Activated CD8-positive, alpha-beta memory T cell treated with anti-CD3 and anti-CD28 coated beads, Interleukin-2, amount 50 U/mL, for 4 hours (primary cell): ENCODE measurements at regions not wholly inside any gene's neighbourhood (a gene's known extent, or its start where the extent isn't known, plus 50 kb on each side); places are given as distances from the start of the nearest gene placed in this dataset.

Source experiments
- DNase-seq: peaks from one replicate; pipeline ENCODE4 v3.0.0-alpha.2; 2020

- no peak for DNase-seq
Measured at GRCh38 chr6:14187406-14187805, 69.8 kb downstream of the CD83 start.

GRCh38 chr6:14189074-14189473 lies 71.5 kb downstream of the CD83 start:
- DNase-seq, result no peak

- no peak for DNase-seq
Measured at GRCh38 chr6:14190191-14190928, 72.8 kb downstream of the CD83 start.

- DNase-seq, result no peak
Measured at GRCh38 chr6:14190929-14191224, 73.3 kb downstream of the CD83 start.

GRCh38 chr6:14191761-14192160 lies 74.2 kb downstream of the CD83 start:
- DNase-seq, result no peak

- no peak for DNase-seq
Measured at GRCh38 chr6:14192216-14192788, 74.7 kb downstream of the CD83 start.

GRCh38 chr6:14193524-14193923 lies 76.0 kb downstream of the CD83 start:
- DNase-seq, result no peak

GRCh38 chr6:14194483-14194882 lies 76.9 kb downstream of the CD83 start:
- no peak for DNase-seq

GRCh38 chr6:14194976-14195375 lies 77.4 kb downstream of the CD83 start:
- no peak for DNase-seq

- no peak for DNase-seq
Measured at GRCh38 chr6:14196026-14196425, 78.5 kb downstream of the CD83 start.

GRCh38 chr6:14197118-14197517 lies 79.5 kb downstream of the CD83 start:
- DNase-seq, result no peak

- no peak for DNase-seq
Measured at GRCh38 chr6:14200047-14200446, 82.5 kb downstream of the CD83 start.

GRCh38 chr6:14202947-14203346 lies 85.4 kb downstream of the CD83 start:
- no peak for DNase-seq

GRCh38 chr6:14206391-14206790 lies 88.8 kb downstream of the CD83 start:
- DNase-seq, result no peak

GRCh38 chr6:14207448-14207847 lies 89.9 kb downstream of the CD83 start:
- no peak for DNase-seq

- no peak for DNase-seq
Measured at GRCh38 chr6:14209000-14209399, 91.4 kb downstream of the CD83 start.

- DNase-seq, result no peak
Measured at GRCh38 chr6:14210077-14210476, 92.5 kb downstream of the CD83 start.

- DNase-seq, result peak; percentile 91
Measured at GRCh38 chr6:14210663-14211561, 93.3 kb downstream of the CD83 start.

- DNase-seq, result peak; percentile 37
Measured at GRCh38 chr6:14211562-14211942, 94.0 kb downstream of the CD83 start.

GRCh38 chr6:14212020-14212419 lies 94.4 kb downstream of the CD83 start:
- DNase-seq, result no peak

- no peak for DNase-seq
Measured at GRCh38 chr6:14212632-14213031, 95.1 kb downstream of the CD83 start.

GRCh38 chr6:14216946-14217684 lies 99.5 kb downstream of the CD83 start:
- no peak for DNase-seq
